ENCODE measurements at regions not wholly inside any gene's neighbourhood (a gene's known extent, or its start where the extent isn't known, plus 50 kb on each side); places are given as distances from the start of the nearest gene placed in this dataset.

DNA sequence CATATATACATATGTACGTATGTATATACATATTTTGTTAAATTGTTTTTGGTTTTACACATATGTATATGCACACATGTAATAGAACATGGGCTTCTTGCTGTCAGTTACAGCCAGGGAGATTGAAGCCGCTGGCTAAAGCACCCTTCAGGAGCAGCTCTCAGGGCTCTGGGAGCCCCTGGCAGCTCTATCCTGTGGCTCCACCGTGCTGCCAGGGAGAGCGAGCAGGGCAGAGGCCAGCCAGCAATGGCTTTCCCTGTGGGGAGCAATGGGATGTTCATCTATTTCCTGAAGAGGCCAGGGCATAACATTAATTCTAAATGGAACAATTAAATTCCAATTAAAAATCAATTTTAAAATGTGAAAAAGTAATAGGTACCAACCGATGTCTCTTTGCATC, 102.9 kb downstream of the PSMG1 start:
- TF ChIP-seq POLR2AphosphoS5 (IDR thresholded peaks at IDR 0.05) = no peak
- TF ChIP-seq, protein P1, sequence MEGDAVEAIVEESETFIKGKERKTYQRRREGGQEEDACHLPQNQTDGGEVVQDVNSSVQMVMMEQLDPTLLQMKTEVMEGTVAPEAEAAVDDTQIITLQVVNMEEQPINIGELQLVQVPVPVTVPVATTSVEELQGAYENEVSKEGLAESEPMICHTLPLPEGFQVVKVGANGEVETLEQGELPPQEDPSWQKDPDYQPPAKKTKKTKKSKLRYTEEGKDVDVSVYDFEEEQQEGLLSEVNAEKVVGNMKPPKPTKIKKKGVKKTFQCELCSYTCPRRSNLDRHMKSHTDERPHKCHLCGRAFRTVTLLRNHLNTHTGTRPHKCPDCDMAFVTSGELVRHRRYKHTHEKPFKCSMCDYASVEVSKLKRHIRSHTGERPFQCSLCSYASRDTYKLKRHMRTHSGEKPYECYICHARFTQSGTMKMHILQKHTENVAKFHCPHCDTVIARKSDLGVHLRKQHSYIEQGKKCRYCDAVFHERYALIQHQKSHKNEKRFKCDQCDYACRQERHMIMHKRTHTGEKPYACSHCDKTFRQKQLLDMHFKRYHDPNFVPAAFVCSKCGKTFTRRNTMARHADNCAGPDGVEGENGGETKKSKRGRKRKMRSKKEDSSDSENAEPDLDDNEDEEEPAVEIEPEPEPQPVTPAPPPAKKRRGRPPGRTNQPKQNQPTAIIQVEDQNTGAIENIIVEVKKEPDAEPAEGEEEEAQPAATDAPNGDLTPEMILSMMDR (IDR thresholded peaks at IDR 0.05) = no peak

Measured in sigmoid colon (tissue), 4 donors.